ENCODE measurements at regions not wholly inside any gene's neighbourhood (a gene's known extent, or its start where the extent isn't known, plus 50 kb on each side); places are given as distances from the start of the nearest gene placed in this dataset.

GRCh38 chr7:120097774-120098173 lies 175.2 kb upstream of the KCND2 start:
- no peak overlapping the region for H3K4me2 ChIP-seq
- no peaks in the 10 kb centered on the region for H4K20me1 ChIP-seq (replicated peaks; ENCODE audit: insufficient read depth)
- no peaks in the 10 kb centered on the region for H3K9me3 Mint-ChIP-seq
- H3K27ac Mint-ChIP-seq, result no peak overlapping the region
- H3K27me3 Mint-ChIP-seq (ENCODE audit: insufficient read depth, low read depth, poor library complexity), result no peaks in the 10 kb centered on the region
- no peak overlapping the region for H3K27ac ChIP-seq (ENCODE audit: low read depth)
- H3K4me1 ChIP-seq (ENCODE audit: insufficient read depth), result no peaks in the 10 kb centered on the region
- H3K79me2 ChIP-seq (replicated peaks; ENCODE audit: insufficient read depth), result no peaks in the 10 kb centered on the region
- H3K9me2 ChIP-seq (ENCODE audit: insufficient read depth), result no peaks in the 10 kb centered on the region
- H3K4me3 Mint-ChIP-seq, result no peak overlapping the region
- ATAC-seq (no peak), DNase-seq (ENCODE audit: low spot score) (no peak)
- no peak overlapping the region for H3K4me3 ChIP-seq
- peaks cover 3% of the 10 kb centered on the region; the same call in 1 of the 3 replicates for H3K4me1 Mint-ChIP-seq
- no peak for TF ChIP-seq STAT1 (IDR thresholded peaks at IDR 0.05; ENCODE audit: unreplicated experiment)
- H2AFZ ChIP-seq, result 0 out of 2 replicates have a peak overlapping the region, but pooled peaks have one; percentile 48
- H3K36me3 Mint-ChIP-seq (ENCODE audit: low read depth), result no peaks in the 10 kb centered on the region
- no peaks in the 10 kb centered on the region for H3K27me3 ChIP-seq (ENCODE audit: insufficient read depth)
- no peaks in the 10 kb centered on the region for H3F3A ChIP-seq (replicated peaks; ENCODE audit: low read depth)
- H3K36me3 ChIP-seq (ENCODE audit: insufficient read depth), result no peaks in the 10 kb centered on the region

- no peak for ATAC-seq
Observed at GRCh38 chr7:120108376-120108775, 164.6 kb upstream of the KCND2 start.

GRCh38 chr7:120110169-120110568 lies 162.8 kb upstream of the KCND2 start:
- peaks cover 38% of the 10 kb centered on the region for H3K9me3 Mint-ChIP-seq
- no peaks in the 10 kb centered on the region for H3F3A ChIP-seq (replicated peaks; ENCODE audit: low read depth)

More at GRCh38 chr7:120108376-120108775, 164.6 kb upstream of the KCND2 start:
- Mint-ChIP-seq H3K27me3 (ENCODE audit: insufficient read depth, low read depth, poor library complexity) (peaks cover 3% of the 10 kb centered on the region), H3K27ac (no peak overlapping the region), H3K4me1 (no peaks in the 10 kb centered on the region), H3K4me3 (no peak overlapping the region), H3K36me3 (ENCODE audit: low read depth) (peaks cover 30% of the 10 kb centered on the region), H3K9me3 (peaks cover 38% of the 10 kb centered on the region)
- H3K4me2 ChIP-seq, result no peak overlapping the region
- no peaks in the 10 kb centered on the region for H3F3A ChIP-seq (replicated peaks; ENCODE audit: low read depth)
- no peaks in the 10 kb centered on the region for H3K4me1 ChIP-seq (ENCODE audit: insufficient read depth)
- peaks cover 12% of the 10 kb centered on the region; the same call in 1 of the 2 replicates for H3K36me3 ChIP-seq (ENCODE audit: insufficient read depth)
- TF ChIP-seq EZH2phosphoT487 (IDR thresholded peaks at IDR 0.05; ENCODE audit: unreplicated experiment), result no peak
- H3K27ac ChIP-seq (ENCODE audit: low read depth), result no peak overlapping the region
- H4K20me1 ChIP-seq (replicated peaks; ENCODE audit: insufficient read depth), result no peaks in the 10 kb centered on the region
- H3K79me2 ChIP-seq (replicated peaks; ENCODE audit: insufficient read depth), result no peaks in the 10 kb centered on the region
- H2AFZ ChIP-seq, result no peak overlapping the region
- no peak for DNase-seq (ENCODE audit: low spot score)
- no peaks in the 10 kb centered on the region for H3K27me3 ChIP-seq (ENCODE audit: insufficient read depth)
- H3K4me3 ChIP-seq, result no peak overlapping the region
- H3K9me2 ChIP-seq (ENCODE audit: insufficient read depth), result no peaks in the 10 kb centered on the region

More at GRCh38 chr7:120110169-120110568, 162.8 kb upstream of the KCND2 start:
- H3K4me3 ChIP-seq, result no peak overlapping the region
- no peaks in the 10 kb centered on the region for H3K4me1 Mint-ChIP-seq
- no peak overlapping the region for H3K4me3 Mint-ChIP-seq
- peaks cover 12% of the 10 kb centered on the region; the same call in 1 of the 2 replicates for H3K36me3 ChIP-seq (ENCODE audit: insufficient read depth)
- no peaks in the 10 kb centered on the region for H3K27me3 ChIP-seq (ENCODE audit: insufficient read depth)
- DNase-seq (ENCODE audit: low spot score), result peak; percentile 74
- H3K4me1 ChIP-seq (ENCODE audit: insufficient read depth), result no peaks in the 10 kb centered on the region
- H3K36me3 Mint-ChIP-seq (ENCODE audit: low read depth), result peaks cover 30% of the 10 kb centered on the region
- H3K9me2 ChIP-seq (ENCODE audit: insufficient read depth), result no peaks in the 10 kb centered on the region
- no peak overlapping the region for H2AFZ ChIP-seq
- TF ChIP-seq NANOG (IDR thresholded peaks at IDR 0.05; ENCODE audit: borderline replicate concordance) (no peak), REST (IDR thresholded peaks at IDR 0.05; ENCODE audit: unreplicated experiment) (no peak), CREB1 (CRISPR knock-in tag; IDR thresholded peaks at IDR 0.05; ENCODE audit: low read depth) (no peak)
- H3K27ac Mint-ChIP-seq, result no peak overlapping the region
- H4K20me1 ChIP-seq (replicated peaks; ENCODE audit: insufficient read depth), result no peaks in the 10 kb centered on the region
- no peak overlapping the region for H3K27ac ChIP-seq (ENCODE audit: low read depth)
- H3K4me2 ChIP-seq, result no peak overlapping the region
- H3K79me2 ChIP-seq (replicated peaks; ENCODE audit: insufficient read depth), result no peaks in the 10 kb centered on the region
- H3K27me3 Mint-ChIP-seq (ENCODE audit: insufficient read depth, low read depth, poor library complexity), result peaks cover 3% of the 10 kb centered on the region
- ATAC-seq, result no peak

Measured in GM23338 (cell line).